ENCODE measurements at regions not wholly inside any gene's neighbourhood (a gene's known extent, or its start where the extent isn't known, plus 50 kb on each side); places are given as distances from the start of the nearest gene placed in this dataset.

- no peak for DNase-seq
Observed at GRCh38 chr1:30417001-30417700, 306.2 kb downstream of the MATN1 start.

GRCh38 chr1:30416221-30416820, 307.1 kb downstream of the MATN1 start:
- DNase-seq: no peak

DNA sequence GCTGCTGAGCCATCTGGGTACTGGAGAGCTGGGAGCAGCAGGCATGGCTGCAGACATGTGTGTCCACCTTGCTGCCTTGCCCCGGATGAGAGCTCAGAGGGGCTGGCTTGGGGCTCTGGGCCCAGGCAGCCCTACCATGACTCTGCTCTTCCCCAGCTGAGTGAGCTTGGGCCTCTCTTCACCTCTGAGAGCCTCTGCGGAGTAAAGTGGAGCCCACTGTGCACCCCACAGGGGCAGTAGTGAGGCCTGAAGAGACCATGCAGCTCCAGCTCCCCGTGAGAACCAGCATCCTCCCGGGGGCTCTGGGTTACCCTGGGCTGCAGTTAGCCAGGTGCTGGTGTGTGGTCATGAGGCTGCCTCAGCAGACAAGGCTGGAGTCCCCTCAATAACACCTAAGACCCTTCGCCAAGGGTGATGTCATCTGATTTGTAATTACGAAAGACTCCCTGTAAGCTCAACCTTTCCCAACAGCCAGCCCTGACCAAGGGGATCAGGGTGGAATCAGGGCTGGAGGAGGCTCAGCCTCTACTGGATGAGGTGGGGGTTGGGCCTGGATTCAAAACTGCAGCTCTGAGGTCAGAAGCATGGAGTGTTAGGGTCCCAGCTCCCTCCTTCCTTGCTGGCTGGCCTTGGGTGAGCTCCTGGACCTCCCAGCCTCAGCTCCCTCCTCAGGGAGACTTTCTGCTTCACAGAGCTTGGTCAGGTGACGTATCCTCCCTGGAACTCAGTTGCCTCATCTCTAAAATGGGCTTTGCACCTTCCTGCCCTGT, 308.0 kb downstream of the MATN1 start:
- no peak for DNase-seq

DNA sequence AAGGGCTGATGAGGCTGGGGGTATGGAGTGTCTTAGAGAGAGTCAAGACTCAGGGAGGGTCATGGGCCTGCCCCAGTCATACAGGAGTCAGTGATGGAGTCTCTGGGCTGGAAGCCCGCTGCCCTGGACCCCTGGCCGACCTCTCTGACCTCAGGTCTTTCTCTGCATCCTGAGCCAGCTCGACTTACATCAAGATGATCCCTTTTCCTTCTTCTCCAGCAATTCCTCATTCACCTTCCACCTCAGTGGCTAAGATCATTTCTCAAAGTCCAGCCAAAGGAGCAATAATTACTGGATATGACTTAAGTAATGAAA, 308.6 kb downstream of the MATN1 start:
- no peak for DNase-seq

DNA sequence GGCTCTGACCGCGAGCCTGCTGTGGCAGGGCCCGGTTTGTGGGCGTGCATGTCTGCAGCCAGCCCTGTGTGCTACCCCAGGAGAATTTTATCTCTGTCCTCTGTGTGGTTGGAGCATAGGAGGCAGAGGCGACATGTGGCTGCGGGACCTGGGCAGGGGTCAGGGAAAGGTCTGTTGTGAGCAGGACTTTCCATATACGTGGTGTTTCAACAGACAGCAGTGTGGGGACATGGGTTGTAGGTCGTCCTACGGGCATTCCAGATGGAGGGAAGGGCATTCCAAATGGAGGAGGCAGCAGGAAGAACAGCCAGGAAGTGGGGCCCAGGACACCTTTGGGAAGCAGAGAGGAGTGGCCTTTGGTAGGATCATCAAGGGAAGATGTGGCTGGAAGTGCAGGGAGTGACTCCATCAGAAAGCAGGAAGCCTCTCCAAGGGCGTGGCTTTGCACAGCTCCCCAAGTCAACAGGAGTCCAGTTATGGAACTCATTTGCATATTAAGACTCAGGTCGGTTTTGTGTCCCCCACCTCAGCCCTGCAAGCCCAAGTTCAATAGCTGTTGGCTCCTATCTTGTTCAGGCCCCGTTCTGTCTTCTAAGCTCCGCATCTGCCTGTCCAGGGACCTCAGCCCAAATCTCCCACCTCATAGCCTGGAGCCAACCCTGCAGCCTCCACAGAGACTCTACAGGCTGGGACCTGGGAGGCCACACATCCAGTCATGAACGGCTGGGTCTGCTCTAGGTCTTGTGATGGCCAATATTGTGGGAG, 309.1 kb downstream of the MATN1 start:
- no peak for DNase-seq

DNA sequence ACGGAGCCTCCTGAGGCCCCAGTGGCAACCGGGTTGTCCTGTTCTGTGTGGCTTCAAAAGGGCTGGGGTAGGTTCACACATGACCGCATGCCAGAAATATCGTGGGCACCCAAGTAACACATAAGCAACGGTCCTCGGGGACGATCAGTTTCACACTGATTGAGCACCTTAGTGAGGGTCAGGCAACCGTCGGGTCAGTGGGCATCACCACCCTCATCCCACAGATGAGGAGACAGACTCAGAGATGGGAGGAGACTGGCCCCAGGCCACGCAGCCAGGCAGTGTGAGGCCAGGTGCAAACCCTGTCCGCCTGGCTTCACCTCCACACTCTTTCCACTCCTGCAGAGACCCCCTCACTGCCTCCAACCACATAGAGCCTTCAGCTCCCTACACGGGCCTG, 309.8 kb downstream of the MATN1 start:
- DNase-seq: no peak

GRCh38 chr1:30413111-30413440, 310.3 kb downstream of the MATN1 start:
- DNase-seq: no peak

DNA sequence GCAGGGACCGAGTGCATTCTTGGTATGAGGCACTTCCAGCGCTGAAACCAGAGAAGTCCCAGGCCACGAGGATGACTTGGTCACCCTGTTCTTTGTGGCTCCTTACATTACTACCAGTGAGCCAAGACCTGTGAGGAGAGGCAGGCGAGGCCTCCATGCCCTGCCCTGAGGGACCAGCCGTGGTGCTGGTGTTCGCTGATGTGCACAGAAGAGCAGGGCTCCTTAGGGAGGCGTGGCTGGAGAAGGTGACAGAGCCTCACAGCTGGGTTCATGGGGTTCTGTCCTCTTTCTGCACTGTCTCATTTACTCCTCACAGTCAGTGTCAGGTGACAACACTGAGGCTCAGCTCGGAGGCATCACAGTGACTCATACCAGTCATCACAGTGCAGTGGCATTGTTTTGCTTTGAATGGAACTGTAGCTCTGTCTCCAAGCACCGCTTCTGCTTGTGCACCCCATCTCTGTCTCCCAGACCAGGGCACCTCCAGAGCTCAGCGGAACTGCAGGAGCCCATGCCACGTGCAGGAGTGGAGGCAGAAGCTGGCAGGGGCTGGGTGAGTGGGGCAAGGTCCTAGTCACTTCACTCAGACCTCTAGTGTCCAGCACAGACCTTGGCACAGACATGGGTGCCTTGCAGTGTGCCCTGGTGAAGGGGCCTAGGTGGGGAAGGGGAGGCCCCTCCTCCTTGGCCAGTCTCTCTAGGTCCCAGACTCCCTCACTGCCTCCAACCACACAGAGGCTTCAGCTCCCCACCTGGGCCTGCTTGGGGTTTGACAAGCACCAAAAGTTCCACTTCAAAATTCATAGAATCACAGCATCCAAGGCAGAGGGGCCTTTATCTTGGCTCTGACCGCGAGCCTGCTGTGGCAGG, 310.9 kb downstream of the MATN1 start:
- no peak for DNase-seq

- no peak for DNase-seq
Observed at GRCh38 chr1:30411206-30411605, 312.2 kb downstream of the MATN1 start.

- no peak for DNase-seq
Observed at GRCh38 chr1:30410153-30410851, 313.1 kb downstream of the MATN1 start.

DNA sequence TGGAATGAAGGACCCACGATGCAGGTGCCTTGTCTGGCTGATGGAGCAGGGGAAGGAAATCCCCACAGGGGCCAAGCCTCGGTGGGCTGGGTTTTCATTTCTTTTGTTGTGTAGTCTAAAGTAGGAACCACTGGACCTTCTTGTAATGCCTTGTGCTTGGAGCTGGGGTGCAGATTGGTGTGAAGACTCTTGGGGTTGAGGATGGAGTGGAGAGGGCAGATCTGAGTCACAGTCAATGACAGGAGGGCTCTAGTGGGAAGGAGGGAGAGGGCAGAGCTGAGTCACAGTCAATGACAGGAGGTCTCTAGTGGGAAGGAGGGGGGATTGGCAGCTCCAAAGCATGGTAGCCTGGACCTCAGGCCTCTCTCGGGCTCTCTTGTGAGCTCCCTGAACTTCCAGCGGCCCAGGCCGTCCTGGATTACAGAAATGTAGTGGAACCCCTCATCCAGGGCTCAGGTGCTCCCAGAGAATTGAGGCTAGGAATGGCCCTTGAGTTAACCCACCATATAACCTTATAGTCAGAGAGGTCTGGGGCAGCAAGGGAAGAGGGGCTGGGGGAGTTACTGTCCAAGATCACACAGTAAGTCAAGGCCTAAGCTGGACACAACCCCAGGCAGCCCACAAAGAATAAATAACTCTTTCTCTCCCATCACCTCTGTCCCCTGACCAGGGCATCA, 313.8 kb downstream of the MATN1 start:
- DNase-seq: no peak

DNA sequence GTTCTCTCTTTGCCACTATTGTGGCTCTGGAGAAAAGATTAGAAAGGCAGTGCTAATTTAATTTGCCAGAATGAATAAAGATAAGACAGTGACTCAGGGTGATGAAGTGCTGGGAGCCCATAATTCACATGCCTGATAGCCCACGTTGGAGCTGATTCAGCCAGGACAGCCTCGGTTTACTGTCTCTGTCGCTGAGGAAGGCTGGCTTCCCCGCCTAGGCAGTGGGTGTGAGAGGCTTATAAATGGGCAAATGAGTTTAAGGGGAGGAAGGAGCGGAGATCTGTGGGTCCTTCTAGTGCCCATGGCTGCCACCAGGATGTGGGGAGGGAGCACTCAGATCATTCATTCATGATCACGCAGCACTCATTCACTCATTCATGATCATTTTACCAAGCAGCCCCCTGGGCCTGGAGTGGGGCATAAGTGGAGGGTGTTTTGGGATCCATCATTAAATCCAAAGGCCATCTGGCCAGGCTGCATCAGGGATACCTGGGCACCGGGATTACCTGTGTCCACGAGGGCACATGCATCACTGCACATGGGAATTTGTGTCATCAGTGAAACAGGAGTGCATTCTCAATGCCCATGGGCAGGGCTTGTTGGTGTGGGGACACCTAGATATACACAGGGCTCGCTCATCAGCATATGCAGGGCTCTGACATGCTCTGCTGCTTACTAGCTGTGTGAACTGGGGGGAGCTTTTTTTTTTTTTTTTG, 315.4 kb downstream of the MATN1 start:
- no peak for DNase-seq

DNA sequence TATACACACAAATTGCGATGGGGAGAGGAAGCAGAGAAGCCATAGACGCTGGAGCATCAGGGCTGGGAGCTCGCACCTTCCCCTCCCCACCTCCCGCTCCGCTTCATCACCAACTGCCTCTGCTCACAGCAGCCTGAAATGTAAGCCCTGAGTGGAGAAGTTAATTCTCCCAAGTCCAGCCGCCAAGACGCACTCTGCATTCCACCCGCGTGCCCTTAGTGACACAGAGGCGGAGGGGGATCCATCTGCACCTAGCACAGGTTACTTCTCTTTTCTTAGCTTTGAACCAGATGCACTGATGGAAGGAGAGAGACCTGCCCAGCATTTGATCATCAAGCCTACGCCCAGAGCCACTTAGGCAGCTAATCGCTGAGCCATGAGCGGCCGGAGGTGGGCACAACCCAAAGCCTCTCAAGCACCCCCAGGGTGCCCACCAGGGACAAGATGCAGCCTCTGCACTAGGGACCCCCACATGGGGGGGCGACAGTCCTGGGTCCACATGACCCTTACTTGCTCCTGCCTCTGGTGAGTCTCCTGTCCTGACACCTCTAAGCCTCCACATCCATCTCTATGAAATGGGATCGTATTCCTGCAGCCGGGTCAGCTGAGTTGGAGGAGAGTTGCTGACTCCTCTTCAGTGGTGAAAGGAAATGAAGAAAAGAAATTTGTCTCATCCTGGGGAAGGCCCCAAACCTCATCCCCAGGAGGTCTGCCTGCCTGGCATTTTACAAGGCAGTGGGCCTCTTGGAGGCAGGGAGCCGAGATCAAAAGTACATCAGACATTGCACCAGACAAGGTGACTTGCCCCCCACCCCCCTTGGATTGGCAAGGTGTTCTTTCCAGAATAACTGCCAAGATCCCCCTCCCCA, 316.2 kb downstream of the MATN1 start:
- no peak for DNase-seq

DNA sequence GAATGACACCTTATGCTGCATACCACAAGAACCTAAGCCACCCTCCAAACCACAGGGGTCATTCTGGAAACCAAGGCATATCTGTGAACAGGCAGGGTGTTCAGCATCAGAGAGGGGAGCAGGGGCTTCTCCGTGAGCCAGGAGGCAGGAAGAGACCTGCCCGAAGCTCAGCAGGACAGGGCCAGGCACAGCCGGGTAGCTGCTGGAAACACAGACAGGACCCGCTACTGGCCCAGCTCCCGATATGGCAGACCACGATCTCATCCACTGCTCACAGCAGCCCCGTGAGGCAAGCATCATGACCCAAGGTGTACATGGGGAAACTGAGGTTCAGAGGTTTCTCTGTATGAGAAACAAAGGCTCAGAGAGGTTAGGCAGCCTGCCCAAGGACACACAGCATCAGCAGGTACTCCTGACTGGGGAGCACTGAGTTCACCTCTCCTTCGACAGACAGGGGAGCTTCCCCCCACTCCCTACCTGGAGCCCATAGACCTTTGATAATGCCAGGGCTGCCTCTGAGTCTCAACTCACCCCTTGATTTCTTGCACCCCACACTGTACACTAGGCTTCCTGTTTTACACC, 317.7 kb downstream of the MATN1 start:
- DNase-seq: no peak

GRCh38 chr1:30405081-30405480, 318.3 kb downstream of the MATN1 start:
- DNase-seq: no peak

- DNase-seq: no peak
Observed at GRCh38 chr1:30404341-30404740, 319.0 kb downstream of the MATN1 start.

DNA sequence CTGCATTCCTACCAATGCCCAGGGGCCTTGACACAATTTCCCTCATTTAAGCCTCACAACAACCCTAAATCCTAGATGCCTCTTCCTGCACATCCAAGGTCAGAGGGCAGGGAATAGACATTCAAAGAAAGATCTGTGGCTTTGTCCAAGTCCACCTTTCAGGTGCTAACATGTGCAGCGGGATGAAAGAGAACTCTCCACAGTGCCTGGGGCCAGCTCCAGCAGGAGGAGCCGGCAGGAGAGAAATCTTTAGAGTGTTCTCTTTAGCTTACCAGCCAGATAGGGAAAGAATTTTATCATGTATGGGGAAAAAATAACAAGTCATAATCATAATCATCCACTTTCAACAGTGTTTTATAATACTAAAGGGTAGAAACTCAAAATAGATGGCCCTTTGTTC, 319.7 kb downstream of the MATN1 start:
- no peak for DNase-seq

GRCh38 chr1:30403061-30403645, 320.2 kb downstream of the MATN1 start:
- DNase-seq: no peak

GRCh38 chr1:30402031-30402430, 321.4 kb downstream of the MATN1 start:
- DNase-seq: no peak

All from NCI-H524 treated with DMSO at 0.1 percent for 48 hours (cell line).